Activated T-helper 1 cell treated with Interleukin-2 at 50 U/mL for 16 hours (primary cell): ENCODE measurements at regions not wholly inside any gene's neighbourhood (a gene's known extent, or its start where the extent isn't known, plus 50 kb on each side); places are given as distances from the start of the nearest gene placed in this dataset.

ENCODE experiments used
- DNase-seq: peaks from one replicate; pipeline ENCODE4 v3.0.0-alpha.2; 2020; ENCODE audit warnings: low read depth

DNA sequence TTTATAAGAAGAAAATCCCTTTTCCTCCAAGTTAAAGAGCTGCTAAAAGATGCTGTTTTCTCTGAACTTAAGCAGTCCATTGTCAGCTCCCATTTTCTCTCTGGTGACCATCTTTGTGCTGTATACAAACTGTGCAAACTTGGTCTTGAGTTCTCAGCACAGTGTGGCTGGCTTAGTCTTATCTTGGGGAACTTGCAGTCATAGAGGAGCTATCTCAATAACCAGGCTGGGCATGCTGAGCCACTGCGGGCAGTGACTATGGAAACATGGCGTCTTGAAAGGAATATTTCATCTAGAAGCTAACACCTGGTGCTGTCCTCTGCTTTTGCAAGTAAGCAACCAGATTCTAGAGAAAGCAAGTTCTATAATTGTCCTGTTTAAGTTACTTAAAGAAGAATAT lies 1334.4 kb upstream of the CELF4 start:
- no peak for DNase-seq

DNA sequence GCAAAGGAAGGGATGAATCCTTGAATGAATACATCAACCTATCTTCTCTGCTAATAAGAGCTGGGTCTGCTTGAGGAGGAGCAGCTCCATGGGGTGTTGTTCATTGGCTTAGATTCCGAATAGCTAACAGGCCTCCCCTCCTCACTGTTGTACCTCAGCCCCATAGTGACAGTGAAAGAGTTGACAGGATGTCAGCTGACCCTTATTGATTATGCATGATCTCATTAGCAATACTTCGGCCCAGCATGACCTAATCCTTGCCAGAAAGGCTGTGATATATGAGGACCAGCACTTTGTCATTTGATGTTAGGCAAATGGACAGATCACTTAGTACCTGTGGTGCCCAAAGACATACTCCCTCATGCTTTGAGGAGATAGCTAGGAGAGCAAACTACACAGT lies 1333.7 kb upstream of the CELF4 start:
- no peak for DNase-seq

DNA sequence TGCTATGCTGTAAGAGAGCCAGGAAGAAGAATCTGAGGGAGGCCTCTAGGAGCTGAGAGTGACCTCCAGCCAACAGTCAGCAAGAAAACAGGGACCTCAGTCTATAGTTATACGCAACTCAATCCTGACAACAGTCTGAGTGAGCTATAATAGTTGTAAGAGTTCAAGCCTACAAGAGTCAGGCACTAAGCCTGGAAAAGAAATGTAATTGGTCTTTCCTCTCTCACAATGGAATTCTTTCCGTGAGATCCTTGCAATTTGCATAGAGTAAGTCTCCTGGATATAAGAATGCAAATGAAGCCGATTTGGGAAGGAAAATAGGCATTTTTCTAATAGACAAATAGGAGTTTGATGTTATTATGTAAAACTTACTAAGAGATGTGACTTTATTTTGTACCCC lies 1332.6 kb upstream of the CELF4 start:
- no peak for DNase-seq

DNA sequence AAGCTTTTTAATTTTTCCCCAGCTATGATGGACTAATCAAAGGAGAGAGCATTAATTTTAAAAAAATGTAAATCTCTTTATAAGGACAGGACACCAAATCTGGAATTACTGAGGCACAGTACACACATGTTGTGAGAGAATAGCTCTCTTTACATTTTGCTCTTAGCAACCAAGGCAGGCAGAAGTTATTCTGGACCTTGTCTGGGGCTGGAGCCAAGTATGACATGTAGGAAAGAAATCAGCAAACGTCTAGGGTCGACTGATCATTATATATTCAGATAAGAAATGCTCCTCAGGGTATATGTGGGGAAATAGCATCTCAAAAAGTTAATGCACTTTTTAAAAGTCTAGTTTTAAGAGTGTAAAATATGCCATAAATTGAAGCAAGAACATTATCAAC lies 1330.0 kb upstream of the CELF4 start:
- no peak for DNase-seq

DNA sequence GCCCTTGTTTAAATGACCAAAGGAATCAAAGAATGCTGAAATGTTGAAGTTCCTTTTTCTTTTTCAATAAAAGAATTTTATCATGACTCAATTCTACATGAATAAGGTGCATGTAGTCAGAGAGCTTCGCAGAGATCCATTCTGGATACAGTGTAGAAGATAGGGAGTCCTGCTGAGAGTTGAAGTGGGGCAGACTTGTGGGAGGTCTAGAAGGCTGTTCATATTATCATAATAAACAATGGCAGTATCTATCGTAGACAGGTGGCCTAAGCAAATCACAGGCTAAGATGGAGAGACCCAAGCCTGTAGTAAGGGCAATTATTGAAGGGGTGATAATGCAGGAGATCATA lies 1322.0 kb upstream of the CELF4 start:
- DNase-seq: no peak

DNA sequence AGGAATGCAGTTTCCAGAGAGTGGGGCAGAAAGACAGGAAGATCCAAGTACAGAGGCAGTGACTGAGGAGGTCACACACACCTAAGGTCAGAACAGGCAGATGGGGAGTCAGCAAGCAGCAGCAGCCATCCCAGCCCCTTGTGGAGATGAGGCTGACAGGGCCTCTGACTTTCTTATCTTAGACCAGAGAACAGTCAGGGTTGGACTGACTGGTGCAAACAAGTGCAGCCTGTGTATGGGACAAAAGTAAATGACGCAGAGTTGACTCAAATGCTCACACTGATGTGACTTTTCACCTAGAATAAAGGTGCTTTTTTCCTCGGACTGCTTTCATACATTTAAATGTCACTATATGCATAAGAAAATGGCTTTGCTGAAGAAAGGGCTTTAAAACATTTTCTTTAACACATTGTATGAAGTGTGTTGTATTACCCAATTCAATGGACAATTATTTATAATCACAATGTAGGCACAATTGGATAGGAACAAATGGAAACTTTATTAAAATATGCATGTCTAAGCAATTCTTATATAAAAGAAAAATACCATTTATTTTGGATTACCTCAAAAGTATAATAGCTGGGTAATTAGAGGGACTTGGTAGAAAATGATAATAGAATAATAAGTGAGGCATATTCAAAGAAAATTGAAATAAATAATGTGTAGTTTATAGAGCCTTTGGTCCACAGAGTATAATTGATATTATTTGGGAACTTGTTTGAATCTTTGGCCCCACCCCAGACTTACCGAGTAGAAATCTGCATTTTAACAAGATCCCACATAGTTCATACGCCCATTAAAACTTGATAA lies 1321.5 kb upstream of the CELF4 start:
- DNase-seq: no peak

DNA sequence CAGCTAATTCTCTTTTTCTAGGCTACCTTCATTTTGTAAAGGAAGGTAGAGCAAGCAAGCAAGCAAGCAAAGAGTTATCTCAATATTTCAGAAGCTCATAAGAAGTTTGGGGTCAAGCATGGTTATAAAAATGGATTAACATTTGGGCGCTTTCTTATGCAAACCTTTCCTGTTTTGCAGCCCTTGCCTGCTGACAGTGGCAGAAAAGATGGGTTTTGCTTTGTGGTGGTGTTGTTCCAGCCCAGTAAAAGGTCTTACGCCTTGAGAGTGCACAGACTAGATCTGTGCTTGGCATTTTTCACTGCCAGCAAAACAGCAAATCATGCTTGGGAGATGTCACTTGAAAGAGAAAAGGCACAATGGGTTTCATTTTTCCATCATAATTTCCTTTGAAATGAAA lies 1320.6 kb upstream of the CELF4 start:
- DNase-seq: no peak

DNA sequence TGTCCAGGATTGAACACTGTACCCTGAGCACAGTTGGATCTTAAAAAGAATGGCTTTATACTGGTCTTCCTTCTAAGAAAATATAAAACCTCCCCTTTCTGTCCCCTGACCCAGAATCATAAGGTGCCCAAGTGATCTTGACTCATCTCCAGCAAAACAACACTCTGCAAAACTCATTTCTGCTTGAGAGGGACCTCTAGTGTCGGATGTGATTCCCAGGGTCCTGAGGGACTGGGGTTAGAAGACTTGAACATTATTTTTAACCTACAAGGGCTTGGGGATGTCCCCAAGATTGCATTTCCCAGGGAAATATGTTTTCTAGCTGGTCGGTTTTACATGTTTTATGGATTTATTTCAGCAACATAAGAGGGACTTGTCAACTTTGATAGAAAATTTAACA lies 1318.5 kb upstream of the CELF4 start:
- DNase-seq: no peak

DNA sequence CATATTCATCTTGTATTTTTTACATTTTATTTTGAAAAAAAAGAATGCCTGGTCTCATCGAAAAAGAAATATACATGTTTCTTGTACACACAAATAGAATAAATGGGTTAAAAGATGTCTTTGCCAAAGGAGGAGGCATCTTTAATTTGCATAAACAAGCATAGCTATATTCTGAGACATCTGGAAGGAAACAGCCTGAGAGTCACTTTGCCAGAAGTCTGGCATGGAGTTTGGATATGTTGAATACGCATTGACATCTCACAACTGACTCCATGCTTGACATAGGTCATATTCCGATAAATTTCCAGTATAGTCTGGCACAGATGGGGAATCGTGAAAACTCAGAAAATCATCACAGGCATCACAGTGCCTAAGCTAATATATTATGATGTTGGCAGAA lies 1317.5 kb upstream of the CELF4 start:
- no peak for DNase-seq

DNA sequence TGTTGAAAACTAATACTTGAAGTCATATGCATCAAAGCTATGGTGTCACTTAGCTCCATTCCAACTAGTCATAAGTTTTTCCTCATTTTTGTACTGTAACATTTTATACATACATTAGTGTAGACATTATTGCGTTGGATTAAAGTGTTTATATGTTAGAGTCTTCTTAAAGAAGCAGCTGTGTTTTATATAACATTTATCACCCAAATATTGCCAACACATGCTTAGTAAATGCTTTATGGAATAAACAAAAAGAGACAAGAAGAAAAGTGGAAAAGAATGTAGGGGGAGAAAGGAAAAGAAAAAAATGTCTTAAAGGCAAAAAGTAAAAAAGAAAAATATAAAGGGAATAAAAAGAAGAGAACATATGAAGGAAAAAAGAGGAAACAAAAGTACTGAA lies 1314.3 kb upstream of the CELF4 start:
- DNase-seq: no peak

DNA sequence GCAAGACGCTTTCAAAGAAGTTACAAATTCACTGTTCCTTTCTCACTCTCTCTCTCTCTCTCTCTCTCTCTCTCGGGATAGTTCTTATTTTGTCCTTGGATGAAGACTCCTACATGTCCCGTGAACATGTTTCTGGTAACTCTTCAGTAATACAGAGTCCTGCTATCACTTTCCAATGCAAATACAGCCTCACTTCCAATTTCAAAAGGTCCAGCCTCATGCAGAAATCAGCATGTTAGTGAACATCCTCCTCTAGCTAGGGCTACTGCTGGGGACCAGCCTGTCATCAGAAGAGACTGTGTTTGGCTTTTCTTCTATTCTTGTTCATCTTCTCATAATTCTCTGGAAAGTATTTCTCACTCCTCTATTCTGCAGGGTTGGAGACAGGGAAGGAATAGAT lies 1306.7 kb upstream of the CELF4 start:
- DNase-seq: no peak

DNA sequence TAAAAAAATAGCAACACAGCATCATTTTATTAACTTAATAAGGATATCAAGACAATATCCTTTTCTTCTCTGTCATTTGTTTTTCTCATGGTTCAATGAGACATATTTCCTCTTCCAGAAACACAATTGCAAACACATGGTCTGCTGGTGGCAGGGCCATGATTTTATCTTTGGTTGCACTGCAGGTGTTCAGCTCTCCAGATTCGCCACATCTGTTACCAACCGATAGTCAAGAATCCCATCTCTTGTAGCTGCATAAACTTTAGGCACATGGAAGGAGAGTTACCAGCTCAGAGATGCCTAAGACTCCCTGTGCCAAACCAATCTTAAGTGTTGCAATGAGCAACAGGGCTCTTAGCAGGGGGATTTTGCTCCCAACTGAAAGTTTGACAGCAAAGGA lies 1303.2 kb upstream of the CELF4 start:
- DNase-seq: no peak

DNA sequence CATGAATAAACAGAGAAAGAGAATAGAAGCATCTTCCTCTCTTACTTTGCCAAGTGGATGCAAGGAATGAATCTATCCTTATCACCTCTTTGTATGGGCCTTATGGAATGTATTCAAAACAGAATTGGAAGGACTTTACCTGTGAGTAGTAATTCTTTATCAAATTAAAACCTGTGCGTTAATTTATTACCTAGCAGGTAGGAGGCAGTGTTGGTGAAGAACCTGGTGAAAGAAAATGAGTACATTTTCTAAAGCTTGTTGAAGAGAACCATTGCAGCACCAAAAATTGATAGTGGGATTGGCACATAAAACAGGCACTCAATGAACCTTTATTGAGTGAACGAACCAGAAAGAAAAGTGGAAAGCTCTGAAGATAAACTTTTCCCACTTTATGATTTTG lies 1302.1 kb upstream of the CELF4 start:
- DNase-seq: no peak

DNA sequence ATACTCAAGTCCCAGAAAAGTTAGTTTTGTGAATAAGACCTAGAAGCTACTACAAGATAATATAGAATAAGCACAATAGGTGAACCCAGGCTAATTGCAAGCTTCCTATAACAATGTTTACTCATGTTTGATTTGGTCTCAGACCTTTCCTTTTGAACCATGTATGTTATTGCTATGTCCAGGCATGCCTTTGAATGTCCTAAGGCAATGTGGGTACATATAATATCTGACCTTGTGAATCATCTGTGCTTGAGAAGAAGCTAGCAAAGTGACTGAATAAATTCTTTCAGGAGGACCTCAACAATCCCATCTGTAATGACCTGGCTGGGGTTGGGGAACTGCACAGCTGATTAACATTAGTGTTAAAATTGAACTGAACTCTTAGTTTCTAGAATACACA lies 1285.9 kb upstream of the CELF4 start:
- DNase-seq: no peak

DNA sequence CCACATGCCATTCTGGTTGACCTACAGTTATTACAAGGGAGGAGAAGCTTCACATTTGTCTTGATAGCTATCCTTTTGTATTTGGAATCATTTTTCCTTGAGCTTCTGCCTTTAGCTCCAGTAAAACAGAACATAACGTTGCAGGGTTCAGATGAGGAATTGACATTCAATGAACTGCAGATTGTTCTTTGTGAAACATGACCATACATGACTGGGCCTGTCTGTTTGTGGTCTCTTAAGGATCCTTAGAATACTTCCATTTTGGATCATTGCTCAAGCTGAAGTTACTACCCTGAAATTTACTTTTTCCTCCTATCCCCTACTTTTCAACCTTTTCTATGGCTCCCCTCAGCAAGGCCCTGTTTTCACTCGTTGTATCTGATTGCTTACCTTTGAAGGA lies 1281.7 kb upstream of the CELF4 start:
- no peak for DNase-seq

DNA sequence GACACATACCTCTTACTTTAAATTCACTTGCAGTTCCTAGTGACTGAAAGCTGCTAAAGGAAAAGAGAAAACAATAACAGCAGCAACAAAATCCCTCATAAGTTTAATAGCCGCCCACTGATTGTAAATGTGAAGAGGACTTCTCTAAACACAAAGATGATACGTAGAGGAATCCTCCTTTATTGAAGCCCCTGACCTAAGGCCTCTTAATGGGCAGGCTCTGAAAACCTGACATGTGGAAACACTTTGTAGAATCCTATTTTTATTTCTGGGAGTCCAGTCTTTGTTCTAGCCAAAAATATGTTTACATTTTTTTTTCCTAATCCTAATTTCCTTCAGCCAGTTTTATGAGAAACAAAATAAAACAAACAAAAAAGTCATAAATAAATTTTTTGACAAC lies 1277.7 kb upstream of the CELF4 start:
- no peak for DNase-seq

DNA sequence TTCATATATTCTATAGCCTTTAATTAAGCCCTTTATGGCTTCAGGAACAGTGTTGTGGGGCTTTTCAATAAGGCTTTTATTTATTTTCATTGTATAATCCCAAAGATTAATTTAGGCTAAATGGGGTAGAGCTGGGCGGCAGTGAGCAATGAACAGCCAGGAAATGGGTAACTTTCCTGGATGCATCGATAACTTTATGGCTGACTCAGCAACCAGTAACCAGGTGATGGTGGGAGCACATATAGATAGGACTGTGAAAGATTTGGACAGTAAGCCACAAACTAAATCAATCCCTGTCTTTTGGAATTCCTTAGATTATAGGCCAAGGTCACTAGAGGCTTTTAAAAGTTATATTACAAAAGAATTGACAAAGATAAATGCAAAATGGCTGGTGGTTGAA lies 1260.6 kb upstream of the CELF4 start:
- no peak for DNase-seq

DNA sequence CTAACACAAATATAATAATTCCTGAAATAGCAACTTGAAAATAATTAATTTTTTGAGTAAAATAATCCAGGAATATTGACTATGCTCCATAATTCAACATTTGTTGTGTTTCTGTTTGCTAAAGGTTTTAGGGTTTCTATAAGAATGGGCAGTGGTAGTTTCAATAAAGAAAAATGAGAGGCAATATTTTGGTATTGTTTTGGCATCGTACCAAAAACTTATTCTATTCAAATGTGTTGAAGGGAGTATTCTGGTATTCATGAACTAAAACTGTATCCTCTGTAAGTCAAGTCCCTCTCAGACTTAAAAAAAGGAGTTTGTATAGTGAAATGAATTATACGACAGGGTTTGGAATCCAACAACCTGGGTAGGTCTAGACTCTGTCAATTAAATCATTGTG lies 1245.6 kb upstream of the CELF4 start:
- DNase-seq: no peak

DNA sequence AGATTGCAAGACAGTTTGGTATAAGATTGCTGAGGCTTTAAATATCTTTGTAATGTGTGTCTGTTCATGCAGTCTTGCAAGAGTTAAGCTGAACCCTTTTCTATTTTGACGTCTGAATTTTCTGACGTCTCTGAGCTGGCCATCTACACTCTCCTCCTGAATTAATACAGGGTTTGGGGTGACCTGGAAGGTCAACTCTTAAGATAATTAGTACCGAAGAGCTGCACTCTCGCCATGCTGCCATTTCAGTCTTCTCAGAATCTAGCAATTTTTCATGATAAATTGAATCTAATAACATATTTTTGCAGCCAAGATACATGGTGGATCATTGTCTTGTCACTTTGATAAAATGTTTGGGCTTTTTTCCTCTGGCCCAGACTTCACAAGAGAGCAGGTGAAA lies 1245.2 kb upstream of the CELF4 start:
- no peak for DNase-seq

DNA sequence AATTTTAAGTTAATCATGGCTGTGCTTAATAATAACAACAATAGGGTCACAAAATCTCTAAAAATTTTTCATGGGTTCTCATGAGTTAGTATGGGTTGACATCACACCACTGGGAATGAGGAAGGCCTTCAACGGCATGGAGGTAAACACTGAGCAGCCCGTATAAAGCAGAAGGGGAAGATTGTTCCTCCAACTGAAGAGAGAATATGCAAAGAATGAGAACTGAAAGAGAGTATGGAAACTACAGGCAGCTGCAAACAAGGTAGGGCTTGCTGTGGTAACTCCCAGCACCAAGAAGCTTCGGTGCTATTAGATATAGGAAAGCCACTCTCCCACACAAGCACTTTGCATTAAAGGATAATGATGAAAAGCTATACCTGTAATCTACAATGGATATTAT lies 1242.3 kb upstream of the CELF4 start:
- no peak for DNase-seq

DNA sequence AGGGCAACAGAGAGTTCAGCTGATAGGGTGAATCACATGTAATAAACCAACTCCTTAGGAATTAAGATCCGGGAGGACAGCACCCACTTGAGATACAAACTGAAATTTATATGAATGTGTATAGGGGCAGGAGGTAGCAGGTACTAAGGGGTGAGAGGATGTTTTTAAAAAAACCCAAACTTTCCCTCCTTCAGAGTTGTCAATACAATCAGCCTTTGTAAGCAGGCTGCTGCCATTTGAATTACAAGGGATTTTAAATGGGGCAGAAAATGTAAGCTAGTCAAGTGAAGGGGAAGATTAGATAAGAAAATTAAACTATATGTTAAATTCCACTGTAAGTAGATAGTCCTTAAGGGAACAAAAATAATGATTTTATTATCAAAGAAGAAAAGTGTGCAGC lies 1239.7 kb upstream of the CELF4 start:
- DNase-seq: no peak

DNA sequence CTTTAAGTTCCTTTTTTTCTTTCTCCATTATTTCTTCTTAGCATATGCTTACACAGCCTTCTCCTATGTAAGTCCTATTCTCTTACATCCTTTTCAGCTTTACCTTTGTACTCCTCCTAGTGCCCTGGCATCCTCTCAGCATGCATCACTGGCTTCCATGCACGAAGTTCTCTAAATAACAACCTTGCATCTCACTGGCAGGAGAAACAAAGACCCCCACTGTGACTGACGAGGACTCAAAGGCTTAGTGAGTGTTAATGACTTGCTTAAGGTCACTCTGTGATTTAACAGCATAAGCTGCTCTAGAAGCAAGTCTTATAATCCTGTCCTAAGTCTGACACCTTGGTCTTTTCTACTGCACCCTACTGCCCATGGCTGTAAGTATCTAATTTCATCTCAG lies 1236.0 kb upstream of the CELF4 start:
- no peak for DNase-seq

DNA sequence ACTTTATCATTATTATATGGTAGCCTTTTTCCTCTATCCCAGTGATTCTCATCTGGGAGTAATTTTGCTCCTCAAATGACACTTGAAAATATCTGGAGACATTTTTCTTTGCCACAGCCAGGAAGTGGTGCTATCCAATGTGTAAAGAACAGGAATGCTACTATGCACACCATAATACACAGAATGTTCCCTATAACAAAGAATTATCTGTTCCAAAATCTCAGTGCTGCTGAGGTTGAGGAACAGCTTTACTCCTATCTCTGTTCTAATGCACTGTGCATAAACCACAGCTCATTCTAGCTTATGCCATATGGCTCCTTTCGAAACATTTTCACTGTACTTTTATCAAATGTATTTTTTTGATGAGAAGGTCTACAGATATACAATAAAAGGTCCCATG lies 1231.2 kb upstream of the CELF4 start:
- DNase-seq: no peak

DNA sequence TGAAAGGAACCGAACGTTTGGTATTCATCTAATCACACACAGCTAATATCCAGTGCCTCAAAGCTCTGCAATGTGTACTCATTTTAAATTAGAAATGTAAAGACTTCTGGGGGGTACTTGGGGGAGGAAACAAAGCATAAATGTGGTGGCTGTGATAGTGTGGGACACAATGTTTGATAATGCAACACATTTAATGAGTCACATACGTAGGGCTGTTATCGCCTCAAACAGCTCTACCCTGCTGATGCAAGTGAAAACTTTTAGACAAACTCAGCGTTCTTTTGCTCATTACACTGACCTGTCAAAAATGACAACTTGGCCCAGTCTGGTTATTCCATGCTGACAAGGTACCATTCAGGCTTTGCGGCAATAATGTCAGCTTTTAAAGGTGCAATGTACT lies 1227.1 kb upstream of the CELF4 start:
- no peak for DNase-seq

DNA sequence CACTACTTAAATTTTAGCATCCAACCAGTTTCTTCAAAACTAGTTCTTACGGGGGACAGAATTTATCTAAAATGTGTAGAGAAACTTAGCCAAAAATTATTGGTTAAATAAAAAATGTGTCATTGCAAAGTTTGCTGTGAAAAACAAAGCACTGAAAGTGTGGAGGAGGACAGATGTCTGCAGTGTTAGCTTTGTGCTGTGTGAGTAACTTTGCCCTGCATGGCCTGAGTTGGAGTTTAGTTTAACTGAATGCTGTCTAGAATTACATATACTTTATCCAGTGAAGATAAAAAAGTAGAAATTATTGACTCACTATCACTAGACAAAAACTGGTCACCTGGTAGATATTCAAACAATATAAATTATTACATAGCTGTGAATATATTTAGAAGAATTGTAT lies 1225.2 kb upstream of the CELF4 start:
- DNase-seq: no peak
